ENCODE measurements at regions not wholly inside any gene's neighbourhood (a gene's known extent, or its start where the extent isn't known, plus 50 kb on each side); places are given as distances from the start of the nearest gene placed in this dataset.
"Not testable (repeated sequence)": the region's sequence is repeated elsewhere in the genome, so short reads cannot be mapped to it uniquely, and the experiment has no call there.

GRCh38 chr4:108417923-108418322 is 202.5 kb upstream of the RPL34 start:
- Mint-ChIP-seq H3K9me3 (ENCODE audit: low read depth) (peaks cover 9% of the 10 kb centered on the region), H3K36me3 (ENCODE audit: insufficient read depth) (no peaks in the 10 kb centered on the region), H3K4me1 (ENCODE audit: low read depth) (no peaks in the 10 kb centered on the region), H3K27me3 (no peaks in the 10 kb centered on the region), H3K4me3 (ENCODE audit: low read depth) (no peak overlapping the region), H3K27ac (no peak overlapping the region)
- no peak for TF ChIP-seq CTCF (IDR thresholded peaks at IDR 0.05; ENCODE audit: unreplicated experiment)
- DNase-seq (ENCODE audit: low spot score, unreplicated experiment), result no peak

GRCh38 chr4:108416831-108417230 is 203.5 kb upstream of the RPL34 start:
- Mint-ChIP-seq H3K4me1 (ENCODE audit: low read depth) (no peaks in the 10 kb centered on the region), H3K36me3 (ENCODE audit: insufficient read depth) (no peaks in the 10 kb centered on the region), H3K9me3 (ENCODE audit: low read depth) (peaks cover 6% of the 10 kb centered on the region), H3K27me3 (no peaks in the 10 kb centered on the region), H3K4me3 (ENCODE audit: low read depth) (no peak overlapping the region), H3K27ac (no peak overlapping the region)
- DNase-seq (ENCODE audit: low spot score, unreplicated experiment), result no peak
- no peak for TF ChIP-seq CTCF (IDR thresholded peaks at IDR 0.05; ENCODE audit: unreplicated experiment)

DNA sequence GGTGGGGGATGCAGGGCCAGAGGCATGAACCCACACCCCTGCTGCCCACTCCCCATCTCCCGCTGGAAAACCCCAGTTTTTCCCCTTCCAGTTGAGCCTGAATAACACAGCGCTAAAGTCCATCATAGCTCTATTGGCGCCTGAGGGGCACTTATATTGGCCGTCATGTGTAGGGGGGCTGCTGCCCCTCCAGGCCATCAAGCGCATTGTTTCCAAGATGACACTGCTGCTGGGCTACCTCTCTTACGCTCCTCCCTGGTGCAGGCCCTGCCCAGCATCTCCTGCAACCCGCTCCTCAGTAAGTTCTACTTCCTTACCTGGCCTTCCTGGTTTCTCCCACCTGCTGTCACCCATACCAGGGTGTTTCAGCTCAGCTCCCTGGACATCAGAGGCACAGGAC is 205.0 kb upstream of the RPL34 start:
- no peak for TF ChIP-seq CTCF (IDR thresholded peaks at IDR 0.05; ENCODE audit: unreplicated experiment)
- no peaks in the 10 kb centered on the region for H3K9me3 Mint-ChIP-seq (ENCODE audit: low read depth)
- no peak overlapping the region for H3K27ac Mint-ChIP-seq
- H3K4me1 Mint-ChIP-seq (ENCODE audit: low read depth), result no peaks in the 10 kb centered on the region
- H3K4me3 Mint-ChIP-seq (ENCODE audit: low read depth), result no peak overlapping the region
- H3K27me3 Mint-ChIP-seq, result peaks cover 5% of the 10 kb centered on the region
- no peak for DNase-seq (ENCODE audit: low spot score, unreplicated experiment)
- H3K36me3 Mint-ChIP-seq (ENCODE audit: insufficient read depth), result no peaks in the 10 kb centered on the region

DNA sequence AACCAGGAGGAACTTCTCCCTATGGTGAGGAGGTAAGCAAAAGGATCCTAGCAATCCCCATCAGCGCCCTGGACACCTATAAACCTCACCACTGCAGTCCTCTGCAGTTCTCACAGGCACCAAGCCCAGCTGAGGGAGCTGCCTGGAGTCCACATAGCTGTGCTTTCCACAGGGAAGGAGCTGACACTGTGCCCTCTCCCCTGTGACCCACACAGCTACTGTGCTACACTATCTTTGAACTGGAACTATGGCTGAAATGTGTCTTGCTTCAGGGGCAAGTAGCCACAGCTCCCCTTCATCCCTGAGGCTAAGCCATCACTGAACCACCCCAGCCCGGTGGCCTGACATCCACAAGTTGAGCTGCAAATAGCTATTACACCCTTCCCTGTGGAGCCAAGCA is 208.5 kb upstream of the RPL34 start:
- Mint-ChIP-seq H3K27me3 (peaks cover 5% of the 10 kb centered on the region), H3K27ac (no peak overlapping the region), H3K36me3 (ENCODE audit: insufficient read depth) (no peaks in the 10 kb centered on the region), H3K4me3 (ENCODE audit: low read depth) (no peak overlapping the region), H3K4me1 (ENCODE audit: low read depth) (no peaks in the 10 kb centered on the region), H3K9me3 (ENCODE audit: low read depth) (no peaks in the 10 kb centered on the region)
- no peak for DNase-seq (ENCODE audit: low spot score, unreplicated experiment)
- no peak for TF ChIP-seq CTCF (IDR thresholded peaks at IDR 0.05; ENCODE audit: unreplicated experiment)

DNA sequence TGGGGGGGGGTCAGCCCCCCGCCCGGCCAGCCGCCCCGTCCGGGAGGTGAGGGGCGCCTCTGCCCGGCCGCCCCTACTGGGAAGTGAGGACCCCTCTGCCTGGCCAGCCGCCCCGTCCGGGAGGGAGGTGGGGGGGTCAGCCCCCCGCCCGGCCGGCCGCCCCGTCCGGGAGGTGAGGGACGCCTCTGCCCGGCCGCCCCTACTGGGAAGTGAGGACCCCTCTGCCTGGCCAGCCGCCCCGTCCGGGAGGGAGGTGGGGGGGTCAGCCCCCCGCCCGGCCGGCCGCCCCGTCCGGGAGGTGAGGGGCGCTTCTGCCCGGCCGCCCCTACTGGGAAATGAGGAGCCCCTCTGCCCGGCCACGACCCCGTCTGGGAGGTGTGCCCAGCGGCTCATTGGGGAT is 210.7 kb upstream of the RPL34 start:
- not testable (repeated sequence) for H3K27me3 Mint-ChIP-seq; H3K27ac Mint-ChIP-seq; H3K4me3 Mint-ChIP-seq (ENCODE audit: low read depth)

DNA sequence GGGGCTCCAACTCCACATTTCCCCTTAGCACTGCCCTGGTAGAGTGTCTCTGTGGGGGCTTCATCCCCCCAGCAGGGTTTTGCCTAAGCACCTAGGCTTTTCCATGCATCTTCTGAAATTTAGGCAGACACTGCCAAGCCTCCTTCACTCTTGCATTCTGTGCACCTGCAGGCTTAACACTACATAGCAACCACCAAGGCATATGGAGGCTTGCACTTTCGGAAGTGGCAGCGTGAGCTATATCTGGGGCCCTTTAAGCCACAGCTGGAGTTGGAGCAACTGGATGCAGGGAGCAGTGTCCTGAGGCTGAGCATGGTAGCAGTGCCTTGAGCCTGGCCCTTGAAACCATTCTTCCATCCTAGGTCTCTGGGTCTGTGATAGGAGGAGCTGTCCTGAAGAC is 214.8 kb upstream of the RPL34 start:
- H3K4me3 Mint-ChIP-seq (ENCODE audit: low read depth), result no peak overlapping the region
- no peaks in the 10 kb centered on the region for H3K27me3 Mint-ChIP-seq

More for the DNA sequence above, 210.7 kb upstream of the RPL34 start:
- not testable (repeated sequence) for DNase-seq (ENCODE audit: low spot score, unreplicated experiment); H3K9me3 Mint-ChIP-seq (ENCODE audit: low read depth); H3K36me3 Mint-ChIP-seq (ENCODE audit: insufficient read depth); H3K4me1 Mint-ChIP-seq (ENCODE audit: low read depth)

More for the DNA sequence above, 214.8 kb upstream of the RPL34 start:
- TF ChIP-seq CTCF (IDR thresholded peaks at IDR 0.05; ENCODE audit: unreplicated experiment), result no peak
- no peaks in the 10 kb centered on the region for H3K36me3 Mint-ChIP-seq (ENCODE audit: insufficient read depth)
- H3K4me1 Mint-ChIP-seq (ENCODE audit: low read depth), result no peaks in the 10 kb centered on the region
- H3K27ac Mint-ChIP-seq, result no peak overlapping the region
- no peak for DNase-seq (ENCODE audit: low spot score, unreplicated experiment)
- H3K9me3 Mint-ChIP-seq (ENCODE audit: low read depth), result no peaks in the 10 kb centered on the region

Data from progenitor cell of endocrine pancreas (in vitro differentiated cells).